Left lobe of liver (tissue), 2 donors: ENCODE measurements at regions not wholly inside any gene's neighbourhood (a gene's known extent, or its start where the extent isn't known, plus 50 kb on each side); places are given as distances from the start of the nearest gene placed in this dataset.

Experiments used
- ATAC-seq: fragments of 200-7000 bp; cut with Tn5 transposase; one replicate; pipeline ENCODE4 v1.9.1; 2020; ENCODE audit warnings: mild to moderate bottlenecking, moderate library complexity
- DNase-seq: peaks from one replicate; pipeline ENCODE4 v3.0.0-alpha.2; 2020; ENCODE audit warnings: low spot score
- donor health status: DM: no; HTN: no; CAD: no; lungs with moderate emphysema.
- donor health status: DM: no; HTN: yes; CAD: no.

GRCh38 chr15:39318231-39318630 is 262.6 kb upstream of the THBS1 start:
- ATAC-seq = no peak
- DNase-seq = no peak

GRCh38 chr15:39320355-39320754 is 260.5 kb upstream of the THBS1 start:
- ATAC-seq (no peak), DNase-seq (no peak)

GRCh38 chr15:39320886-39321285 is 260.0 kb upstream of the THBS1 start:
- DNase-seq (no peak), ATAC-seq (no peak)

- ATAC-seq (no peak), DNase-seq (no peak)
These were observed 258.9 kb upstream of the THBS1 start for GRCh38 chr15:39321977-39322376.

DNA sequence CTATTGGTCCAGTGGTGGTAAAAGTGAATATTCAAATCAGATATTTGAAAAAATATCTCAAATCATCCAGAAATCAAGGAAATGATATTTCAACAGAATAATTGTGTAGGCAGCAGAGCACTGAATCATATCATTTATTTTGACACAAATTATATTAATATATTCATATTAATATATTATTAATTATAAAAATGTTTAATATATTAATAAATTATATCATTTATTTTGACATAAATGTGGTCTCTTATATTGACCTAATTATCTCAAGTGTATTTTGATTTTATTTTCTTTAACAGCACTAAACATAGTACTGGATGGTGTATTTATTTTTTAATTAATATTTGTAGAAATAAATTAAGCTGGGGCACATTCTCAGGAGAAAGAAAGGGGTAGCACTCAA is 257.7 kb upstream of the THBS1 start:
- DNase-seq (no peak), ATAC-seq (no peak)

- ATAC-seq (no peak), DNase-seq (no peak)
These were observed 257.2 kb upstream of the THBS1 start for GRCh38 chr15:39323706-39324105.

- no peak for ATAC-seq
- DNase-seq = no peak
These were observed 254.4 kb upstream of the THBS1 start for GRCh38 chr15:39326306-39326975.

DNA sequence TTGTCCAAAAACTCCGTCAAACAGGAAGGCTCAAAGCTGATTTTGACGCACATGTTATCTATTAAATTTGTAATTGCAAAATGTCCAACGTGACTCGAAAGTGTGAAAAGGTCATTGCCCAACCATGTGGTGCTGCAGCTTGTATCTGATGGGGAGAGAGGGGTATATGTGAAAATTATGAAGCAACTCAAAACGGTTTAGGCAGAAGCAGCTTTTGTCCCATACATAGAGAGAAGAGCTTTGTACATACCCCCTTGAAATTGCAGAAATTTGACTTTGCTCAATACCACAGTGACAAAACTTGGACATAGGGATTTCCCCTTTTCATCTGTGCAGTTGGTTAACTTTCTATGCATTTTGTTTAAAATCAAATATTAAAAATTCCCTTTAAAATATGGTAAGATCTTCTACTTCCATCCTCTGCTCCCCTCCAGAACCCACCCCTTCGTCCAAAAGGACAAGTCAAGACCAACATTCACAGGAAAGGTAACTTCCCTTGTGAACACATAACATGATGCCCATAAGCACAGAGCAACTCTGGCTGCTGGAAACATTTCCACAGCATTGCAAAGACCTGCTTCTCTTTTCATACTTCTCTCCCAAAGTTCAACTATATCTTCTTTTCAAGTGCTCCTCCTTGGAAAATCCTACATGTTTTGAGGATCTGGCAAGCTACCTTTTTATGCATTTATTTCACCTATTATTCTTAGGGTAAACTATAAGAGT is 253.7 kb upstream of the THBS1 start:
- peak; percentile 47 for ATAC-seq

DNA sequence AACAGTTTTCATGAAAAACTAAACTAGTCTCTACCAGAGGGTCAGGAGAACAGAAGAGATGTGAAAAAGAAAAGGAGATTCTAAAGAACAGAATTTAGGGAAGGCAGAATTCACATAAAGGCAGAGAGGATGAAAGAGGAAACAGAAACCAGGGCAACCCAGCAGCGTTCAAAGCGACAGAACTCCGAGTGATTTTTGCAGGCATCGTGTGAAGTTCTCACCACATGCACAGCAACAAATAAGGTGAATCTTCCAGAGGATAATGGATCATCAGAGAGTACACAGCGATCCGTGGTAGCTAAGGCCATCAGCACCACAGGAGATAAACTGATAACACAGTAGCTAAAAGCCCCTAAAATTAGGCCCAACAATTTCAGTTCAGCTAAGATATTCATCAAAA is 250.8 kb upstream of the THBS1 start:
- ATAC-seq (no peak), DNase-seq (no peak)

More for the DNA sequence above, 253.7 kb upstream of the THBS1 start:
- no peak for DNase-seq

- no peak for ATAC-seq
- no peak for DNase-seq
These were observed 249.3 kb upstream of the THBS1 start for GRCh38 chr15:39331584-39331983.

DNA sequence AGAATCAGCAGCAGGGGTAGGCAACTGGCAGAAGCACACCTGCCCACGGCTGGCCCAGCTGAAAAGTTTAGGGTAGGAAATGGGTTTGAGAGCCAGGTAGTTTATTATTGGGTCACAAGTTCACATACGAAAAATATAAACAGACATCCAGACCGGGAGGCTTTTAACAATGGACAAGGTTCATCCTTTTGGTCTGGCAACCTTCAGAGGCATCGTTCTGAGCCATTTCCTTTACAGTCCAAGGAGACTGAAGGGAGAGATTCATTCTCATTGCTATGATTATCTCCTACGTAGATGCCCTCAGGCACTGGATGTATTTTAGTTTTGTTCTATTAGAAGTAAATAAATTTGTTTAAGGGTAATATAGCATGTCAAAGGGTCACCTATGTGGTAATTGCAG is 248.0 kb upstream of the THBS1 start:
- ATAC-seq (peak; percentile 57), DNase-seq (no peak)

GRCh38 chr15:39333393-39333792 is 247.5 kb upstream of the THBS1 start:
- ATAC-seq = peak; percentile 85
- DNase-seq = no peak

- DNase-seq (no peak), ATAC-seq (no peak)
These were observed 247.0 kb upstream of the THBS1 start for GRCh38 chr15:39333896-39334295.

GRCh38 chr15:39336926-39337325 is 244.0 kb upstream of the THBS1 start:
- ATAC-seq (no peak), DNase-seq (no peak)

GRCh38 chr15:39338251-39338650 is 242.6 kb upstream of the THBS1 start:
- DNase-seq (no peak), ATAC-seq (no peak)

DNA sequence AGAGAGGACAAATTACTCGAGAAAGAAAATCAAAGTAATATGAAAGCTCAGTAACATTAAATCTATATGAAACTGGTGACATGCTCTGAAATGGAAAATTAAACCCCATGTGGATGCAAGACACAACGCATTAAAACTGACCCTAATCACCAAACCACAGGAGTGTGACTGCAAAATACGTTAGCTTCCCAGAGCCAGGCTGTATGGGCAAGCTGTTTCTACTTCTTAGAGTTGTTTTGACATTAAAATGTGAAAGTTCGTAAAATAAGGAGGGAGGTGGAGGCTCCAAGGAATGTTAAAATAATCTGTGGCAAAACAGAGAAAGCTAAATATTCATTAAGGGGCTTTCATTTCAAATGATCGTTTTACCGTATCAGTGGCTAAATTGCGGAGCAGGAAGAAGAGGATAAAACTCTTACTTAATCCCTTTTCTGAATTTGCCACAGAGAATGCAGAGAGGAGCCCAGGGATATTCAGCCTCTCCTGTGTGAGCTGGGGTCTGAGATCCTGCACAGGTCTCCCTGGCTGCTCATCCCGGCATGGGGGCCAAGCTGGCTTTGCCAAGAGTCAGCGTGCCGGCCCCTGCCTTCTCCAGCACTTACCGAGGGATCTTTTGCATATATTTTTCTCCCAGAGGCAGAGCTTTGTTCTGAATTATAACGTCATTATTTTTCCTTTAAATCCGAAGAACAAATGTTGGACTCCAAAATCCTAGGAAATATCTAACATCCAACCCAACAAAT is 239.8 kb upstream of the THBS1 start:
- ATAC-seq = no peak
- DNase-seq = no peak

GRCh38 chr15:39344662-39345141 is 236.2 kb upstream of the THBS1 start:
- DNase-seq = no peak
- no peak for ATAC-seq

GRCh38 chr15:39345176-39345575 is 235.7 kb upstream of the THBS1 start:
- ATAC-seq (no peak), DNase-seq (no peak)

GRCh38 chr15:39347453-39347852 is 233.4 kb upstream of the THBS1 start:
- DNase-seq (no peak), ATAC-seq (no peak)

- ATAC-seq (no peak), DNase-seq (no peak)
These were observed 230.1 kb upstream of the THBS1 start for GRCh38 chr15:39350785-39351184.

DNA sequence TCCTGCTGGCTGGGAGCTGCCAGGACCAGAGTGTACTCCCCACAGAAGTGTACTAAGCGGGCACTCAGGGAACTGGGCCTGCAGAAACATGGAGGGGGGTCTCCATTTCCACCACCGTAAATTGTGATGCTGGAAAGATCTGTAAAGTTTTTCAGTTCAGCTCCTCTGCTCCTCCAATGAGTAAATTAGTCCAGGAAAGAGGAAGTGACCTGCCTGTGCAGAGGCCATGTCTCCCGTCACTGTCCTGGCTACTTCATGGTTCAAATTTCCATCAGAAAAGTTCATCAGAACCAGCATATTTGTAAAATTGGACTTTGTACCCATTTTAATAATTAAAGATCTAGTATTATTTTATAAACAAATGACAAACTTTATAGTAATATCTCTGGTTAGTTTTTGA is 226.7 kb upstream of the THBS1 start:
- DNase-seq (no peak), ATAC-seq (no peak)
